ENCODE measurements at regions not wholly inside any gene's neighbourhood (a gene's known extent, or its start where the extent isn't known, plus 50 kb on each side); places are given as distances from the start of the nearest gene placed in this dataset.
A peak's percentile ranks its signal among the peaks of the same experiment; 100 is the strongest.

DNA sequence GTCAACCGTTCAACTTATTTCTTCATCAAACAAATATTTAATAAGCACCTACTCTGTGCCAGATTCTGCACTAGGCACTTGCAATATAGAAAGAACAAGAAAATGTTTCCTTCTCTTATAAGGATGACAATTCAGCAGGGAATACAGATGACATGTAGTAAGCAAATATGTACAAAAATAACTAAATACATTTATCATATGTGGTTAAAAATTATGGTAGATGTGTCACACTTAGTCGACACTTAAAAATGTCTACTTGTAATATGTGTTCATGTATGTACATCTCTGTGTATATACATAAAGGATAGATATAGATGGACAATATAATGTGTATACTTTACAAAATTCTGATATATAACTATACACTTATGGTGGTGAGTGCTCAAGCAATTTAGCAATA, 417.0 kb upstream of the MEF2C start:
- Histone ChIP-seq H3K27ac (no peak overlapping the region), H3K4me3 (no peak overlapping the region), H3K36me3 (no peaks in the 10 kb centered on the region), H3K27me3 (no peaks in the 10 kb centered on the region), H3K4me1 (no peaks in the 10 kb centered on the region), H3K9me3 (no peaks in the 10 kb centered on the region)
- TF ChIP-seq, protein P1, sequence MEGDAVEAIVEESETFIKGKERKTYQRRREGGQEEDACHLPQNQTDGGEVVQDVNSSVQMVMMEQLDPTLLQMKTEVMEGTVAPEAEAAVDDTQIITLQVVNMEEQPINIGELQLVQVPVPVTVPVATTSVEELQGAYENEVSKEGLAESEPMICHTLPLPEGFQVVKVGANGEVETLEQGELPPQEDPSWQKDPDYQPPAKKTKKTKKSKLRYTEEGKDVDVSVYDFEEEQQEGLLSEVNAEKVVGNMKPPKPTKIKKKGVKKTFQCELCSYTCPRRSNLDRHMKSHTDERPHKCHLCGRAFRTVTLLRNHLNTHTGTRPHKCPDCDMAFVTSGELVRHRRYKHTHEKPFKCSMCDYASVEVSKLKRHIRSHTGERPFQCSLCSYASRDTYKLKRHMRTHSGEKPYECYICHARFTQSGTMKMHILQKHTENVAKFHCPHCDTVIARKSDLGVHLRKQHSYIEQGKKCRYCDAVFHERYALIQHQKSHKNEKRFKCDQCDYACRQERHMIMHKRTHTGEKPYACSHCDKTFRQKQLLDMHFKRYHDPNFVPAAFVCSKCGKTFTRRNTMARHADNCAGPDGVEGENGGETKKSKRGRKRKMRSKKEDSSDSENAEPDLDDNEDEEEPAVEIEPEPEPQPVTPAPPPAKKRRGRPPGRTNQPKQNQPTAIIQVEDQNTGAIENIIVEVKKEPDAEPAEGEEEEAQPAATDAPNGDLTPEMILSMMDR (IDR thresholded peaks at IDR 0.05): no peak
- intact Hi-C loops (cut with DNase I): no loop called here
- DNase-seq (no peak), ATAC-seq (no peak)

GRCh38 chr5:89297066-89297465, 414.1 kb upstream of the MEF2C start:
- Histone ChIP-seq H3K27me3 (no peaks in the 10 kb centered on the region), H3K27ac (no peak overlapping the region), H3K36me3 (no peaks in the 10 kb centered on the region), H3K4me3 (no peak overlapping the region), H3K9me3 (no peaks in the 10 kb centered on the region), H3K4me1 (no peaks in the 10 kb centered on the region)
- ATAC-seq: no peak
- intact Hi-C loops (cut with DNase I): no loop called here
- DNase-seq: no peak
- TF ChIP-seq, protein P1 (IDR thresholded peaks at IDR 0.05): no peak

DNA sequence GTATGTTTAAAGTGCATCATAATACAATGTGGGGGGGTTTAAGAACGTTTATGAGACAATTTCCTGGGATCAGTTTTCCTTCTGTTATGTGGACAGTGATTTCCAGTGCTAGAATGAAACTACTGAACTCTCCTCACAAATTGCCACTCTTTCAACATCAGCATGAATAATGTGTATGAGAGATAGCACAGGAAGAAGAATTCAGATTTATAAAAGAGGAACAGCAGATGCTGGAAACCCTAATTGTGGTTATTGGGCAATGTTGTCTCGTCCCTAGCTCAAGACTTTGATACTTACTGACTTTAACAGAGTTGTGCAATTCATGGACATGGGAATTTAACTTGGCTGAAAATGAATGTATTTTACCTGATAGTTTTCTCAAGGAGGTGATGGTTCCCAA, 410.8 kb upstream of the MEF2C start:
- no peak for DNase-seq
- Histone ChIP-seq H3K9me3 (no peaks in the 10 kb centered on the region), H3K27ac (no peak overlapping the region), H3K4me3 (no peak overlapping the region), H3K27me3 (no peaks in the 10 kb centered on the region), H3K4me1 (no peaks in the 10 kb centered on the region), H3K36me3 (no peaks in the 10 kb centered on the region)
- TF ChIP-seq, protein P1 (IDR thresholded peaks at IDR 0.05): no peak
- intact Hi-C loops (cut with DNase I): no loop called here
- ATAC-seq: peak; percentile 83

GRCh38 chr5:89292487-89292886, 409.5 kb upstream of the MEF2C start:
- no peak overlapping the region for H3K27ac ChIP-seq
- no peaks in the 10 kb centered on the region for H3K9me3 ChIP-seq
- H3K27me3 ChIP-seq: no peaks in the 10 kb centered on the region
- DNase-seq (no peak), ATAC-seq (no peak)
- TF ChIP-seq, protein P1 (IDR thresholded peaks at IDR 0.05): no peak
- intact Hi-C loops (cut with DNase I): no loop called here
- H3K4me1 ChIP-seq: no peaks in the 10 kb centered on the region
- H3K36me3 ChIP-seq: no peaks in the 10 kb centered on the region
- no peak overlapping the region for H3K4me3 ChIP-seq

DNA sequence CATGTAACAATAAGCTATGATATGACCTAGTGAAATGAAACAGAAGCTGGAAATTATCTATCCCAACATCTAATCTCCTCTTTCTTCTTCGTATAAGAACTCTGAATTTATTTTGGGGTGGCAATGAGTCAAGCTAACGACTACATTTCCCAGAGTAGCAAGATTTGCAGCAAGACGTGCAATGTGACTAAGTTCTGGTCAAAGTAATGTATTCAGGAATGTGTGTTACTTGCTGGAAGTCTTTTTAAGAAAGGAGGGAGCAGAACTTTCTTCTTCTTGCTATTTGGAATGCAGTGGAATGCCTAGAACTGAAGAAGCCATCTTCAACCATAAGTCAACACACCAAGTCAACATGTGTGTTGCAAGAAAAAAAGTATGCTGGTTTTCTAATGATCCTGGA, 406.6 kb upstream of the MEF2C start:
- TF ChIP-seq, protein P1 (IDR thresholded peaks at IDR 0.05): no peak
- peak; percentile 62 for ATAC-seq
- no peak for DNase-seq
- H3K27me3 ChIP-seq: no peaks in the 10 kb centered on the region
- H3K27ac ChIP-seq: no peak overlapping the region
- H3K9me3 ChIP-seq: no peaks in the 10 kb centered on the region
- intact Hi-C loops (cut with DNase I): no loop called here
- no peaks in the 10 kb centered on the region for H3K36me3 ChIP-seq
- no peaks in the 10 kb centered on the region for H3K4me1 ChIP-seq
- no peak overlapping the region for H3K4me3 ChIP-seq

- Histone ChIP-seq H3K4me3 (no peak overlapping the region), H3K9me3 (no peaks in the 10 kb centered on the region), H3K27me3 (no peaks in the 10 kb centered on the region), H3K27ac (no peak overlapping the region), H3K4me1 (no peaks in the 10 kb centered on the region), H3K36me3 (no peaks in the 10 kb centered on the region)
- intact Hi-C loops (cut with DNase I): no loop called here
- TF ChIP-seq, protein P1 (IDR thresholded peaks at IDR 0.05): no peak
- DNase-seq: no peak
- ATAC-seq: no peak
Observed at GRCh38 chr5:89287964-89288363, 405.0 kb upstream of the MEF2C start.
